Astrocyte of the spinal cord (primary cell): ENCODE measurements at regions not wholly inside any gene's neighbourhood (a gene's known extent, or its start where the extent isn't known, plus 50 kb on each side); places are given as distances from the start of the nearest gene placed in this dataset.

Source experiments
- DNase-seq: peaks from one replicate; pipeline ENCODE4 v3.0.0; 2011; ENCODE audit warnings: low read depth, low spot score
- H3K4me3 ChIP-seq: 2 replicates; pipeline ENCODE4 v1.5.1; 2011; ENCODE audit warnings: low read depth, mild to moderate bottlenecking, low read length, moderate library complexity
- CTCF ChIP-seq: IDR thresholded peaks from 2 replicates; pipeline ENCODE4 v1.5.1; 2012; ENCODE audit warnings: low read depth, mild to moderate bottlenecking, low read length, inconsistent platforms
- in situ Hi-C: cut with HindIII; loops from 2 replicates; pipeline ENCODE4 v1.10.0; 2017; ENCODE audit warnings: low sequenced_read_pairs

- no peak overlapping the region for H3K4me3 ChIP-seq
- in situ Hi-C loops, result no loop called here
- TF ChIP-seq CTCF, result no peak
- DNase-seq, result no peak
Measured at GRCh38 chr13:86795858-86796257, 875.3 kb upstream of the SLITRK5 start.

- in situ Hi-C loops, result no loop called here
- no peak overlapping the region for H3K4me3 ChIP-seq
- no peak for DNase-seq
- TF ChIP-seq CTCF, result no peak
Measured at GRCh38 chr13:86810361-86810760, 860.8 kb upstream of the SLITRK5 start.

GRCh38 chr13:86813198-86813597, 858.0 kb upstream of the SLITRK5 start:
- no peak for TF ChIP-seq CTCF
- DNase-seq, result no peak
- in situ Hi-C loops, result no loop called here
- H3K4me3 ChIP-seq, result no peak overlapping the region

GRCh38 chr13:86825410-86825809, 845.8 kb upstream of the SLITRK5 start:
- no peak overlapping the region for H3K4me3 ChIP-seq
- in situ Hi-C loops, result no loop called here
- TF ChIP-seq CTCF, result no peak
- no peak for DNase-seq

GRCh38 chr13:86826232-86826631, 844.9 kb upstream of the SLITRK5 start:
- DNase-seq, result no peak
- in situ Hi-C loops, result no loop called here
- no peak for TF ChIP-seq CTCF
- H3K4me3 ChIP-seq, result no peak overlapping the region

GRCh38 chr13:86830046-86830445, 841.1 kb upstream of the SLITRK5 start:
- in situ Hi-C loops, result no loop called here
- TF ChIP-seq CTCF, result no peak
- H3K4me3 ChIP-seq, result no peak overlapping the region
- no peak for DNase-seq

GRCh38 chr13:86831084-86831483, 840.1 kb upstream of the SLITRK5 start:
- in situ Hi-C loops, result no loop called here
- no peak for TF ChIP-seq CTCF
- no peak for DNase-seq

More at GRCh38 chr13:86831084-86831483, 840.1 kb upstream of the SLITRK5 start:
- no peak overlapping the region for H3K4me3 ChIP-seq
